GM13976 (cell line): ENCODE measurements at regions not wholly inside any gene's neighbourhood (a gene's known extent, or its start where the extent isn't known, plus 50 kb on each side); places are given as distances from the start of the nearest gene placed in this dataset.

Experiments used
- DNase-seq: peaks from one replicate; pipeline ENCODE4 v3.0.0; 2012; ENCODE audit warnings: low spot score
- CTCF ChIP-seq: IDR thresholded peaks from 2 replicates; pipeline ENCODE4 v1.5.1; 2012; ENCODE audit warnings: borderline replicate concordance, mild to moderate bottlenecking; ENCODE audit not compliant: insufficient read depth; ENCODE audit errors: extremely low read depth, missing control alignments, control extremely low read depth
- in situ Hi-C: fragments of 300-500 bp; cut with MboI; formaldehyde crosslinking; loops from one replicate; pipeline ENCODE4 v1.12.0; 2022; ENCODE audit warnings: low sequenced_read_pairs, mixed read lengths, inconsistent platforms; ENCODE audit not compliant: unreplicated experiment

- in situ Hi-C loops: no loop called here
Measured at GRCh38 chr3:168165390-168166269, 69.9 kb upstream of the GOLIM4 start.

GRCh38 chr3:168162172-168162571 is 66.4 kb upstream of the GOLIM4 start:
- DNase-seq: no peak
- in situ Hi-C loops: loop anchor here (5.0 kb wide), 1 partner anchor 120 kb away; no protein-coding TSS in a partner anchor
- TF ChIP-seq CTCF: no peak

More at GRCh38 chr3:168165390-168166269, 69.9 kb upstream of the GOLIM4 start:
- peak; percentile 62 for TF ChIP-seq CTCF
- DNase-seq: peak; percentile 62

GRCh38 chr3:168161696-168162095 is 66.0 kb upstream of the GOLIM4 start:
- in situ Hi-C loops: loop anchor here (5.0 kb wide), 1 partner anchor 119 kb away; no protein-coding TSS in a partner anchor
- TF ChIP-seq CTCF: no peak
- no peak for DNase-seq

GRCh38 chr3:168157903-168158302 is 62.2 kb upstream of the GOLIM4 start:
- no peak for DNase-seq
- TF ChIP-seq CTCF: no peak
- in situ Hi-C loops: no loop called here

GRCh38 chr3:168157099-168157700 is 61.5 kb upstream of the GOLIM4 start:
- no peak for DNase-seq
- no peak for TF ChIP-seq CTCF
- in situ Hi-C loops: no loop called here

GRCh38 chr3:168156479-168156878 is 60.8 kb upstream of the GOLIM4 start:
- in situ Hi-C loops: no loop called here
- TF ChIP-seq CTCF: no peak
- DNase-seq: no peak
